NCI-H1694 treated with DMSO at 0.1 percent for 48 hours (cell line): ENCODE measurements at regions not wholly inside any gene's neighbourhood (a gene's known extent, or its start where the extent isn't known, plus 50 kb on each side); places are given as distances from the start of the nearest gene placed in this dataset.

Experiments
- DNase-seq: peaks from one replicate; lab custom pipeline; 2025; lab: John Stamatoyannopoulos, UW

DNA sequence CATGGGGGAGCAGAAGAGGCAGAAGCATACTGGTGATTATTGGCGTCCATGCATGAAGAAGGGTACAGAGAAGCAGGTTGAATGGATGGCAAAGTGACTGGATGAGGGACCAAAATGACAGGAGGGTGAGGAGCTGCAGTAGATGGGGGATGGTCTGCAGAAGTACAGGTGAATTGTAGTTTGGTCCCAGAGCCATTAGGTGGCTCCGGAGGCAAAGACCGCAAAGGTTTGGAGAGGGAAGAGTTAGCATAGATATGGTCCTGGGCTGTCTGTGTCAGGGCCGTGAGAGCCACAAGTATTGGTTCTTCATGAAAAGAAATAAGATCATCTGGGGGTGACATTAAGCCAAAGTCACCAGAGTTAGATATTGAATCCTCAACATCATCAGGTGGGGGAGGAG, 59.0 kb upstream of the ZNF726 start:
- no peak for DNase-seq

- no peak for DNase-seq
Observed at GRCh38 chr19:23851966-23852365, 62.7 kb upstream of the ZNF726 start.

GRCh38 chr19:23832717-23833327, 74.1 kb upstream of the ZNF681 start:
- DNase-seq = no peak

DNA sequence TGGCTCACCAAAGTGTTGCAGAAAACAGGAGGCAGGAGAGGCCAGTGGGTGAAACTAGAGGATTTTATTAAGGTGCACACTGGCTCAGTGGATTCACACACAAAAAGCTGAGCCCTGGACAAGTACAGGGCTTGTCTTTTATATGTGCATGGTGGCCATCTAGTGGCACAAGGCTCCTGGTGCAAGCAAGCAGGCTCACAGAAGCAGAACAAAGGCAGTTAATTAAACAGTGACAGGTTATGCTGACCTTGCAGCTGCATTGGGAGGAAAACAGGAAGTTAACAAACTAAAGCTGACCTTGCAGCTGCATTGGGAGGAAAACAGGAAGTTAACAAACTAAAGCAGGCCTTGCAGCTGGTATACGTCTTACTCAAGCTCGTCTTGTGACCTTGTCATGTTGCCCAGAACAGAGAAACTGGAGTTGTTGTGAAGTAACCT, 65.3 kb upstream of the ZNF681 start:
- peak; percentile 2 for DNase-seq

- no peak for DNase-seq
Observed at GRCh38 chr19:23822735-23823134, 64.0 kb upstream of the ZNF681 start.

- no peak for DNase-seq
Observed at GRCh38 chr19:23817519-23817918, 58.8 kb upstream of the ZNF681 start.

- no peak for DNase-seq
Observed at GRCh38 chr19:23810496-23810895, 51.8 kb upstream of the ZNF681 start.
